AG04450 (cell line): ENCODE measurements at regions not wholly inside any gene's neighbourhood (a gene's known extent, or its start where the extent isn't known, plus 50 kb on each side); places are given as distances from the start of the nearest gene placed in this dataset.

ENCODE experiments used
- CTCF ChIA-PET: fragments of 300-600, 350-600 bp; formaldehyde crosslinking; extraction: SDS; loops from one replicate; lab custom pipeline; 2022; ENCODE audit warnings: antibody characterized with exemption, inconsistent platforms; lab: Charles Lee
- POLR2A ChIA-PET: fragments of 350-600 bp; formaldehyde crosslinking; extraction: SDS; loops from one replicate; lab custom pipeline; 2021; ENCODE audit warnings: antibody characterized with exemption, inconsistent platforms; lab: Yijun Ruan, JAX
- DNase-seq: peaks from one replicate; pipeline ENCODE4 v3.0.0-alpha.2; 2011; ENCODE audit warnings: low read depth, low spot score
- H3K27ac ChIP-seq: one replicate; pipeline ENCODE4 v1.5.1; 2012; ENCODE audit warnings: low read depth, low read length, control low read depth
- H3K27me3 ChIP-seq: one replicate; pipeline ENCODE4 v1.6.0; 2012; ENCODE audit warnings: low read length; ENCODE audit not compliant: control insufficient read depth, insufficient read depth
- H3K4me3 ChIP-seq: 2 replicates; pipeline ENCODE4 v1.5.1; 2011; ENCODE audit warnings: mild to moderate bottlenecking, low read depth, low read length, control low read depth
- H3K9me3 ChIP-seq: 2 replicates; pipeline ENCODE4 v1.5.1; 2012; ENCODE audit warnings: low read length; ENCODE audit not compliant: control insufficient read depth, insufficient read depth
- CTCF ChIP-seq: IDR thresholded peaks from 2 replicates; pipeline ENCODE4 v1.5.1; 2011; ENCODE audit warnings: low read depth, low read length, control low read depth, inconsistent platforms

- CTCF ChIA-PET = no interaction called here
- Histone ChIP-seq H3K27me3 (no peaks in the 10 kb centered on the region), H3K27ac (no peak overlapping the region), H3K9me3 (peaks cover 7% of the 10 kb centered on the region; the same call in 1 of the 2 replicates), H3K4me3 (no peak overlapping the region)
- no peak for TF ChIP-seq CTCF
- POLR2A ChIA-PET = no interaction called here
- no peak for DNase-seq
Observed at GRCh38 chr9:30459156-30459555, 1925.3 kb upstream of the ACO1 start.

- Histone ChIP-seq H3K27me3 (no peaks in the 10 kb centered on the region), H3K27ac (no peak overlapping the region), H3K9me3 (0 out of 2 replicates have a peak, but pooled peaks cover 2% of the 10 kb centered on the region), H3K4me3 (no peak overlapping the region)
- POLR2A ChIA-PET = no interaction called here
- DNase-seq = no peak
- CTCF ChIA-PET = no interaction called here
- TF ChIP-seq CTCF = no peak
Observed at GRCh38 chr9:30476826-30477225, 1907.6 kb upstream of the ACO1 start.

GRCh38 chr9:30478684-30479083 is 1905.8 kb upstream of the ACO1 start:
- ChIA-PET CTCF (no interaction called here), POLR2A (no interaction called here)
- Histone ChIP-seq H3K27ac (no peak overlapping the region), H3K27me3 (no peaks in the 10 kb centered on the region), H3K9me3 (0 out of 2 replicates have a peak, but pooled peaks cover 2% of the 10 kb centered on the region), H3K4me3 (no peak overlapping the region)
- no peak for DNase-seq
- no peak for TF ChIP-seq CTCF

GRCh38 chr9:30482499-30482898 is 1901.9 kb upstream of the ACO1 start:
- Histone ChIP-seq H3K9me3 (0 out of 2 replicates have a peak, but pooled peaks cover 2% of the 10 kb centered on the region), H3K27ac (no peak overlapping the region), H3K27me3 (no peaks in the 10 kb centered on the region), H3K4me3 (no peak overlapping the region)
- TF ChIP-seq CTCF = no peak
- DNase-seq = no peak
- POLR2A ChIA-PET = no interaction called here
- CTCF ChIA-PET = no interaction called here

- no peak for TF ChIP-seq CTCF
- no peak overlapping the region for H3K27ac ChIP-seq
- ChIA-PET POLR2A (no interaction called here), CTCF (no interaction called here)
- no peak overlapping the region for H3K4me3 ChIP-seq
- DNase-seq = no peak
- H3K9me3 ChIP-seq = no peaks in the 10 kb centered on the region
- H3K27me3 ChIP-seq = no peaks in the 10 kb centered on the region
Observed at GRCh38 chr9:30484690-30485089, 1899.8 kb upstream of the ACO1 start.
